ENCODE measurements at regions not wholly inside any gene's neighbourhood (a gene's known extent, or its start where the extent isn't known, plus 50 kb on each side); places are given as distances from the start of the nearest gene placed in this dataset.

- no peak for TF ChIP-seq SRF (IDR thresholded peaks at IDR 0.05; ENCODE audit: low read depth)
- no peak for TF ChIP-seq REST (IDR thresholded peaks at IDR 0.05; ENCODE audit: low read depth)
- no peak for TF ChIP-seq CBX3 (IDR thresholded peaks at IDR 0.05; ENCODE audit: low read depth)
- no peak for TF ChIP-seq ATF3 (IDR thresholded peaks at IDR 0.05)
- TF ChIP-seq JUND (IDR thresholded peaks at IDR 0.05) = no peak
- TF ChIP-seq EZH2phosphoT487 (IDR thresholded peaks at IDR 0.05; ENCODE audit: borderline replicate concordance) = no peak
- no peak for TF ChIP-seq SP1 (IDR thresholded peaks at IDR 0.05; ENCODE audit: low read depth)
- no peak for TF ChIP-seq CTCF (IDR thresholded peaks at IDR 0.05 in 2 of 3, conservative IDR thresholded peaks at IDR 0.05 in 1 of 3; ENCODE audit: borderline replicate concordance in 1 of 3, insufficient read depth in 1 of 3, low read depth in 2 of 3, low read length in 2 of 3)
These were observed 425.2 kb upstream of the CNTNAP2 start for GRCh38 chr7:145691377-145691914.

More at GRCh38 chr7:145691377-145691914, 425.2 kb upstream of the CNTNAP2 start:
- DNase-seq (ENCODE audit: low read depth, low spot score) (no peak), ATAC-seq (no peak)
- Histone ChIP-seq H2AFZ (ENCODE audit: low read depth, low read length, poor library complexity, severe bottlenecking) (no peak overlapping the region), H3K9me3 (ENCODE audit: control insufficient read depth in 1 of 2, insufficient read depth in 1 of 2, low read depth in 1 of 2, low read length in 2 of 2) (peaks cover 7% of the 10 kb centered on the region in 2 experiments; a peak in 2 of 4 replicates), H3K36me3 (ENCODE audit: control insufficient read depth in 1 of 2, insufficient read depth in 2 of 2, low read length in 2 of 2) (no peaks in the 10 kb centered on the region), H3K9me2 (ENCODE audit: insufficient read depth) (no peaks in the 10 kb centered on the region), H3K27me3 (ENCODE audit: insufficient read depth, low read length) (no peaks in the 10 kb centered on the region), H3K79me2 (ENCODE audit: insufficient read depth, low read length) (no peaks in the 10 kb centered on the region), H3K4me2 (ENCODE audit: low read length) (no peak overlapping the region), H3K9ac (ENCODE audit: low read length) (no peak overlapping the region), H3K4me1 (ENCODE audit: control insufficient read depth in 1 of 2, insufficient read depth in 2 of 2, low read length in 2 of 2) (no peaks in the 10 kb centered on the region), H4K20me1 (ENCODE audit: insufficient read depth) (no peaks in the 10 kb centered on the region), H3K4me3 (replicated peaks in 1 of 2; ENCODE audit: low read depth in 1 of 2, low read length in 2 of 2) (no peak overlapping the region), H3K27ac (ENCODE audit: low read depth, low read length) (no peak overlapping the region)
- ChIA-PET POLR2A (no interaction called here), RAD21 (ENCODE audit: low non-redundant PET in 1 of 2, low total read pairs in 2 of 2, uncharacterized antibody in 2 of 2, unreplicated experiment in 2 of 2) (no interaction called here), CTCF (no interaction called here)
- no TSS peak for BruUV-seq (replicated peaks)
- intact Hi-C loops (cut with micrococcal nuclease) = no loop called here

Data from HCT116 (cell line).